ENCODE measurements at regions not wholly inside any gene's neighbourhood (a gene's known extent, or its start where the extent isn't known, plus 50 kb on each side); places are given as distances from the start of the nearest gene placed in this dataset.

GRCh38 chr1:57506941-57507340 is 83.1 kb upstream of the DAB1 start:
- H3K4me1 ChIP-seq (replicated peaks; ENCODE audit: insufficient read depth), result no peaks in the 10 kb centered on the region
- no peak overlapping the region for H2AFZ ChIP-seq
- H3K79me2 ChIP-seq (ENCODE audit: low read depth), result no peaks in the 10 kb centered on the region
- peaks cover 13% of the 10 kb centered on the region; the same call in 1 of the 2 replicates for H3K27me3 ChIP-seq (ENCODE audit: insufficient read depth, low read depth)
- intact Hi-C loops (cut with micrococcal nuclease; ENCODE audit: unreplicated experiment), result no loop called here
- TF ChIP-seq CTCF (conservative IDR thresholded peaks at IDR 0.05) (no peak), EZH2 (IDR thresholded peaks at IDR 0.05; ENCODE audit: low read depth) (no peak)
- no peaks in the 10 kb centered on the region for H3F3A ChIP-seq (ENCODE audit: insufficient read depth, low read depth)
- H3K36me3 ChIP-seq (ENCODE audit: low read depth), result no peaks in the 10 kb centered on the region
- ChIA-PET POLR2A (ENCODE audit: unreplicated experiment) (no interaction called here), CTCF (no interaction called here)
- H3K4me2 ChIP-seq, result no peak overlapping the region
- no TSS peak for BruUV-seq (replicated peaks)
- no peaks in the 10 kb centered on the region for H3K9me2 ChIP-seq (ENCODE audit: insufficient read depth)
- no peaks in the 10 kb centered on the region for H4K20me1 ChIP-seq (ENCODE audit: insufficient read depth)
- H3K27ac ChIP-seq, result no peak overlapping the region
- no peak for DNase-seq
- no peaks in the 10 kb centered on the region for H3K9me3 ChIP-seq (ENCODE audit: insufficient read depth, low read depth)
- no peak overlapping the region for H3K4me3 ChIP-seq

- Histone ChIP-seq H3K27me3 (ENCODE audit: insufficient read depth, low read depth) (peaks cover 26% of the 10 kb centered on the region), H3K9me2 (ENCODE audit: insufficient read depth) (no peaks in the 10 kb centered on the region), H3K9me3 (ENCODE audit: insufficient read depth, low read depth) (no peaks in the 10 kb centered on the region), H3K27ac (no peak overlapping the region), H3F3A (ENCODE audit: insufficient read depth, low read depth) (no peaks in the 10 kb centered on the region), H3K36me3 (ENCODE audit: low read depth) (no peaks in the 10 kb centered on the region), H4K20me1 (ENCODE audit: insufficient read depth) (no peaks in the 10 kb centered on the region), H3K4me1 (replicated peaks; ENCODE audit: insufficient read depth) (no peaks in the 10 kb centered on the region), H2AFZ (no peak overlapping the region), H3K79me2 (ENCODE audit: low read depth) (no peaks in the 10 kb centered on the region), H3K4me2 (no peak overlapping the region), H3K4me3 (no peak overlapping the region)
- DNase-seq, result no peak
- TF ChIP-seq CTCF (conservative IDR thresholded peaks at IDR 0.05), result no peak
- TF ChIP-seq EZH2 (IDR thresholded peaks at IDR 0.05; ENCODE audit: low read depth), result no peak
- POLR2A ChIA-PET (ENCODE audit: unreplicated experiment), result no interaction called here
- no TSS peak for BruUV-seq (replicated peaks)
- CTCF ChIA-PET, result no interaction called here
- intact Hi-C loops (cut with micrococcal nuclease; ENCODE audit: unreplicated experiment), result no loop called here
Observed at GRCh38 chr1:57503337-57503736, 79.5 kb upstream of the DAB1 start.

GRCh38 chr1:57500136-57500830 is 76.4 kb upstream of the DAB1 start:
- ChIA-PET CTCF (no interaction called here), POLR2A (ENCODE audit: unreplicated experiment) (interaction anchor here (0.6 to 0.7 kb wide), 2 partner anchors 11 to 97 kb away, joined by 3 to 6 read pairs; no protein-coding TSS in a partner anchor)
- Histone ChIP-seq H3K36me3 (ENCODE audit: low read depth) (no peaks in the 10 kb centered on the region), H3K4me2 (no peak overlapping the region), H3K9me3 (ENCODE audit: insufficient read depth, low read depth) (no peaks in the 10 kb centered on the region), H3K4me3 (no peak overlapping the region), H3K79me2 (ENCODE audit: low read depth) (no peaks in the 10 kb centered on the region), H3K9me2 (ENCODE audit: insufficient read depth) (no peaks in the 10 kb centered on the region), H3K4me1 (replicated peaks; ENCODE audit: insufficient read depth) (no peaks in the 10 kb centered on the region), H4K20me1 (ENCODE audit: insufficient read depth) (no peaks in the 10 kb centered on the region; the same call in 1 of the 2 replicates), H3F3A (ENCODE audit: insufficient read depth, low read depth) (no peaks in the 10 kb centered on the region), H3K27ac (no peak overlapping the region), H3K27me3 (ENCODE audit: insufficient read depth, low read depth) (peaks cover 13% of the 10 kb centered on the region; the same call in 1 of the 2 replicates), H2AFZ (no peak overlapping the region)
- no peak for TF ChIP-seq CTCF (conservative IDR thresholded peaks at IDR 0.05)
- TF ChIP-seq EZH2 (IDR thresholded peaks at IDR 0.05; ENCODE audit: low read depth), result no peak
- BruUV-seq (replicated peaks), result no TSS peak
- intact Hi-C loops (cut with micrococcal nuclease; ENCODE audit: unreplicated experiment), result no loop called here
- no peak for DNase-seq

Data from PC-9 (cell line).